Chondrocyte (in vitro differentiated cells): ENCODE measurements at regions not wholly inside any gene's neighbourhood (a gene's known extent, or its start where the extent isn't known, plus 50 kb on each side); places are given as distances from the start of the nearest gene placed in this dataset.

ENCODE experiments used
- DNase-seq: peaks from one replicate; pipeline ENCODE4 v3.0.0; 2021; ENCODE audit warnings: mixed read lengths, low spot score
- H3K27ac Mint-ChIP-seq: one replicate; pipeline ENCODE4 v1.8.0; 2021; ENCODE audit warnings: mild to moderate bottlenecking, moderate library complexity, mixed read lengths; ENCODE audit not compliant: unreplicated experiment
- H3K27me3 Mint-ChIP-seq: 2 replicates; pipeline ENCODE4 v1.8.0; 2021; ENCODE audit warnings: low read depth, mixed read lengths
- H3K36me3 Mint-ChIP-seq: 2 replicates; pipeline ENCODE4 v1.8.0; 2021; ENCODE audit warnings: low read depth, mixed read lengths
- H3K4me1 Mint-ChIP-seq: 2 replicates; pipeline ENCODE4 v1.8.0; 2021; ENCODE audit warnings: low read depth, mild to moderate bottlenecking, mixed read lengths
- H3K4me3 Mint-ChIP-seq: one replicate; pipeline ENCODE4 v1.8.0; 2021; ENCODE audit warnings: mild to moderate bottlenecking, moderate library complexity, mixed read lengths; ENCODE audit not compliant: unreplicated experiment
- H3K9me3 Mint-ChIP-seq: 2 replicates; pipeline ENCODE4 v1.8.0; 2021; ENCODE audit warnings: low read depth, mixed read lengths
- TF ChIP-seq, protein P1 (sequence below): fragments of 200-600 bp; sonication (generic); IDR thresholded peaks from 2 replicates; pipeline ENCODE4 v1.5.0; 2021; ENCODE audit warnings: antibody characterized with exemption, mild to moderate bottlenecking, moderate library complexity

GRCh38 chr3:18597919-18598318 lies 172.8 kb upstream of the SATB1 start:
- Mint-ChIP-seq H3K27ac (no peak overlapping the region), H3K9me3 (peaks cover 18% of the 10 kb centered on the region), H3K4me3 (no peak overlapping the region), H3K4me1 (no peaks in the 10 kb centered on the region), H3K36me3 (no peaks in the 10 kb centered on the region), H3K27me3 (no peaks in the 10 kb centered on the region)
- no peak for DNase-seq
- TF ChIP-seq, protein P1, sequence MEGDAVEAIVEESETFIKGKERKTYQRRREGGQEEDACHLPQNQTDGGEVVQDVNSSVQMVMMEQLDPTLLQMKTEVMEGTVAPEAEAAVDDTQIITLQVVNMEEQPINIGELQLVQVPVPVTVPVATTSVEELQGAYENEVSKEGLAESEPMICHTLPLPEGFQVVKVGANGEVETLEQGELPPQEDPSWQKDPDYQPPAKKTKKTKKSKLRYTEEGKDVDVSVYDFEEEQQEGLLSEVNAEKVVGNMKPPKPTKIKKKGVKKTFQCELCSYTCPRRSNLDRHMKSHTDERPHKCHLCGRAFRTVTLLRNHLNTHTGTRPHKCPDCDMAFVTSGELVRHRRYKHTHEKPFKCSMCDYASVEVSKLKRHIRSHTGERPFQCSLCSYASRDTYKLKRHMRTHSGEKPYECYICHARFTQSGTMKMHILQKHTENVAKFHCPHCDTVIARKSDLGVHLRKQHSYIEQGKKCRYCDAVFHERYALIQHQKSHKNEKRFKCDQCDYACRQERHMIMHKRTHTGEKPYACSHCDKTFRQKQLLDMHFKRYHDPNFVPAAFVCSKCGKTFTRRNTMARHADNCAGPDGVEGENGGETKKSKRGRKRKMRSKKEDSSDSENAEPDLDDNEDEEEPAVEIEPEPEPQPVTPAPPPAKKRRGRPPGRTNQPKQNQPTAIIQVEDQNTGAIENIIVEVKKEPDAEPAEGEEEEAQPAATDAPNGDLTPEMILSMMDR, result no peak

GRCh38 chr3:18593231-18593630 lies 168.1 kb upstream of the SATB1 start:
- H3K36me3 Mint-ChIP-seq, result no peaks in the 10 kb centered on the region
- no peaks in the 10 kb centered on the region for H3K4me1 Mint-ChIP-seq
- H3K27ac Mint-ChIP-seq, result no peak overlapping the region
- DNase-seq, result no peak
- no peaks in the 10 kb centered on the region for H3K27me3 Mint-ChIP-seq
- peaks cover 9% of the 10 kb centered on the region for H3K9me3 Mint-ChIP-seq
- no peak overlapping the region for H3K4me3 Mint-ChIP-seq
- TF ChIP-seq, protein P1, result no peak

DNA sequence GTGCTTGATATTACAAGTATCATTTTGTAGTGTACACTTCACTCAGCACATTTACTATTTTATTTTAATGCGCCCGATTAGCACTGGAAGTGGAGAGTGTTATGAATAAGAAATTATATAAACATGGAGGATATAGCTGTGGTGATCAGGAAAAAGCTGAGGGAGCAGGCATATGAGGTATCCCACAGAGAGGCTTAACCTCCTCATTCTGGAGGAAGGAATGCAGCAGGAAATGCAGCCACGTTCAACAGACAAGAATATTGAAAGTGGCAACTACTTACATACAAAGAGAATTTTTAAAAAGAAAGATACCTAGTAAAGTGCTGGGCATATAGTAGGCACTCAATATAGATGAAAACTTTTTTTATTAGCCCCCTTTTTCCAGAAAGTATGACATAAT lies 166.0 kb upstream of the SATB1 start:
- H3K9me3 Mint-ChIP-seq, result no peaks in the 10 kb centered on the region
- DNase-seq, result no peak
- no peak overlapping the region for H3K4me3 Mint-ChIP-seq
- no peaks in the 10 kb centered on the region for H3K36me3 Mint-ChIP-seq
- TF ChIP-seq, protein P1, result no peak
- H3K4me1 Mint-ChIP-seq, result no peaks in the 10 kb centered on the region
- H3K27ac Mint-ChIP-seq, result no peak overlapping the region
- peaks cover 2% of the 10 kb centered on the region for H3K27me3 Mint-ChIP-seq

DNA sequence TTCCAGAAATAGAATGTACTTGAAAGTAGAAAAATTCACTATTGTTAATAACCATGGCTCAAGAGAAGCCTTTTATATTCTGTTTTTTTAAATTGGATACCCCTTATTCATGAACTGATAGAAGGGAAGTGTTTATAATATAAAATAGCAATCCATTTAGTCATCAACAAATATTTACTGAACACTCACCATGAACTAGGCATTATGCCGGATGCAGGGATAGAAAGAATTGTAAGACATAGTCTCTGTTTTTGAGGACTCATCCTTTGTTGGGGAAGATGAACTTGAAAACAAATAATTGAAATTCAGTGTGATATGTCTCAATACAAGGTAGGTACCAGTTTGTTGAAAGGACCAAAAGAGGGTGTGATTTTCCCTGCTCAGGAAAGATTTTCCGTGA lies 160.9 kb upstream of the SATB1 start:
- H3K27ac Mint-ChIP-seq, result no peak overlapping the region
- no peaks in the 10 kb centered on the region for H3K4me1 Mint-ChIP-seq
- peaks cover 5% of the 10 kb centered on the region for H3K9me3 Mint-ChIP-seq
- TF ChIP-seq, protein P1, result no peak
- peaks cover 2% of the 10 kb centered on the region for H3K36me3 Mint-ChIP-seq
- no peak overlapping the region for H3K4me3 Mint-ChIP-seq
- no peak for DNase-seq
- peaks cover 3% of the 10 kb centered on the region for H3K27me3 Mint-ChIP-seq

DNA sequence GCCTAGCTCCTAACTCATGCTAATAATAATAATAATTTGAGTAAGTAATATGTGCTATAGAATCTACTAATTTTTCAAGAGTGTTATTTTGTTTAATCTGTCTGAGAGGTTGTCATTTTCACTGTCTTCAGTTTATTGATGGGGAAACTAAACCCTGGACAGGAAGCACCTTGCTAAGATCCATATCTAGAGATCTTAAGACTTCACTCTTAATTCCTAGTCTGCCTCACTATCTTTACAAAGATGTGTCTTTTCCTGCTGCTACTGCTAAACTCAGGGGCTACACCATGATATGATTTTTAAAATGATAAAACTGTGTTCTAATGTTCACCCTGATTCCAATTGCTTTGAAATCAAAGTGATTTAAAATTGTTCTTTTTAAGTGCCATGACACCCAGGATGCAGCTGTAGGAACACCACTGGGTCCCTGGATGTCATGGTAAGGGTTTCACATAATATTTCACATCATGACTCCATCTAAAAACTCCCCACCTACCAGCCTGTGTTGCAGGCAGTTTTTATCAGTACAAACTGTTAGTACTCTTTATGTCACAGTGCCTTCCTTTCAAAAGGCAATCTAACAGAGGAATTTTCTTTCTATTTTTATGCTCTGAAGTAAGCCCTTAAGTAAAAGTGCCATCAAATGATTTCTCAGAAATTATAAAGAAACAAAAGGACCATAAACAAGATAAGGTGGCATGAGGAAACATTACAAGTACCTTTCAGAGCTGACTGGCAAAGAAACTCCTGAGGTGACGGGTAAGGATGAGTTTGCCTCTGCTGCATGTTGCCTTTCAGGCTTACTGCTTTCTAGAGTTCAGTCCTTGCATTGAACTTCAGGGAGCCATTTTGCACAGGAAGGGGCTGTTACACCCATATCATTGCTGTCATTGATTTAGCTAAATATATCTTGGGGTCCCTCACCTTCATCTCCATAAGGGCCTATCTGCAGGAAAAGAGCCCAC lies 160.1 kb upstream of the SATB1 start:
- no peak overlapping the region for H3K4me3 Mint-ChIP-seq
- no peaks in the 10 kb centered on the region for H3K4me1 Mint-ChIP-seq
- peaks cover 5% of the 10 kb centered on the region for H3K9me3 Mint-ChIP-seq
- H3K36me3 Mint-ChIP-seq, result peaks cover 2% of the 10 kb centered on the region
- H3K27me3 Mint-ChIP-seq, result peaks cover 4% of the 10 kb centered on the region
- no peak for DNase-seq
- TF ChIP-seq, protein P1, result no peak
- H3K27ac Mint-ChIP-seq, result no peak overlapping the region
